ENCODE measurements at regions not wholly inside any gene's neighbourhood (a gene's known extent, or its start where the extent isn't known, plus 50 kb on each side); places are given as distances from the start of the nearest gene placed in this dataset.
"Not testable (repeated sequence)": the region's sequence is repeated elsewhere in the genome, so short reads cannot be mapped to it uniquely, and the experiment has no call there.

DNA sequence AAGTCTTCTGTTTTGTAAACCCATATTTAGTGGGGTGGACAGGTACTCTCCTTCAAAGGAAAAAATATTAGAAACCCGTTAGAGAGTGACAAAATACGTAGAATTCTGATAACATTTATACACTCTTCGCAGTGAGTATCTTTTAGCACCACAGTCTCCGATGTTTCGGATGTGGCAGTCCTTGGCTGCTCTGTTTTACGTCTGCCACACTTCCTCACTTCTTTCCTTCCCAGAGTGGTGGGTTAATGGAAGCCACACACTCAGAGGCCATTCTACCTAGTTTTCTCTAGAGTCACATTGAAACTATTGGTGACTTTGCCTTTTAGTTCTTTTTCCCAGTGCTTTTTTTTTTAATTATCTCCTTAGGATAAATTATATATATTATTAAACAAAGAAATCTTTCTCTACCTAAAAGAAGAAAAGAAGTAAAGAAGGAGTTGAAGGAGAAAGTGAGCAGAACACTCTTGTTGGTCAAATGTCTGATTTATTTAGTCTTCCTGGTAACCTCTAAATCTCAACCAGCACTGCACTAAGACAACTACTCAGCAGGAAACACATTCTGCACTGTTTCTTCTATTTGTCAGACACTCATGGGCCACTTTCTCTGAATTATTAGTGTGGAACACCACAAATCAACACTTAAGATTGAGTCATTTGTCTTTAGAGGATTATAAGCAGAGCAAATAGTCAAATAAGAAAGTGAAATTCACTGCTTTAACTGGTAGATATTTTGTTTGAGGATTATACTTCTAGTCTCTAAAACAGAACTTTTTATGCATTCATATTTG, 451.3 kb upstream of the TMEFF2 start:
- DNase-seq (ENCODE audit: low spot score), result no peak

- DNase-seq (ENCODE audit: low spot score), result no peak
Observed at GRCh38 chr2:192634557-192634956, 439.8 kb upstream of the TMEFF2 start.

DNA sequence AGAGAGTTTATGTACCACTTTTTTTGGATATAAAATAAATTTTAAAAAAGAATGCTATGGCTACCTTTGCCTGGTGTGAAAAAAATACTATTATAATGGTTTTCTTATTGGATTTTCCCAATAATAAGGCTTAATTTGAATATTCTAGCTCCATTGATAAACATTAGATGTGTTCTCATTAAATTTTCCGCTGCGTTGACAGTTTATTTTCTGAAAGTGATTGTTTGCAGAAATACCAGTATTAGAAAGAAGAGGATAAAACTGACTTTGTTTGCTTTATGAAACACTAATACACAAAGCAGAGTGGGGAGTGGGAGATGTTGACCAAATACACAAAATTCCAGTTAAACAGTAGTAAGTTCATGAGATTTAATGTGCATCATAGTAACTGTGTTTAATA, 433.3 kb upstream of the TMEFF2 start:
- DNase-seq (ENCODE audit: low spot score), result no peak

- no peak for DNase-seq (ENCODE audit: low spot score)
Observed at GRCh38 chr2:192615105-192615504, 420.4 kb upstream of the TMEFF2 start.

DNA sequence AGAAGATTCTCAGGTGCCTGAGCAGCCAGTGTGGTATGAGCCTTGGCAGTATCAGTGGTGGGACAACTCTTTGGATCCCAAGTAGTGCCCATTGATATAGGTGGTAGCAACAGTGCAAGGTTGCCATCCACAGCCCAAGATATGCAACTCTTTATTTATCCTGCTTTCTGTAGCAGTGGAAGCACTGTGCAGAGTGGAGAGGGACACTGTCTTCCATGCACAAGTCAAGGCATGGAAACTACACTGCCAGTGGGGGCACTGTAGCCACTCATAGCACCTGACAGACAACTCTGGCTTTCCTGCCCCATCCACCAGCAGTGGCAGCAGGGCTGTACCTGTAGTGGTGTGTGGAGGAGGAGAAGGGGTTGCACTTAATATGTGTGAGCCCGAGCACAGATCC, 409.6 kb upstream of the TMEFF2 start:
- DNase-seq (ENCODE audit: low spot score), result no peak

GRCh38 chr2:192598649-192599048, 403.9 kb upstream of the TMEFF2 start:
- DNase-seq (ENCODE audit: low spot score), result not testable (repeated sequence)

GRCh38 chr2:192593561-192593960, 398.8 kb upstream of the TMEFF2 start:
- DNase-seq (ENCODE audit: low spot score), result no peak

- DNase-seq (ENCODE audit: low spot score), result no peak
Observed at GRCh38 chr2:192591617-192592016, 396.9 kb upstream of the TMEFF2 start.

DNA sequence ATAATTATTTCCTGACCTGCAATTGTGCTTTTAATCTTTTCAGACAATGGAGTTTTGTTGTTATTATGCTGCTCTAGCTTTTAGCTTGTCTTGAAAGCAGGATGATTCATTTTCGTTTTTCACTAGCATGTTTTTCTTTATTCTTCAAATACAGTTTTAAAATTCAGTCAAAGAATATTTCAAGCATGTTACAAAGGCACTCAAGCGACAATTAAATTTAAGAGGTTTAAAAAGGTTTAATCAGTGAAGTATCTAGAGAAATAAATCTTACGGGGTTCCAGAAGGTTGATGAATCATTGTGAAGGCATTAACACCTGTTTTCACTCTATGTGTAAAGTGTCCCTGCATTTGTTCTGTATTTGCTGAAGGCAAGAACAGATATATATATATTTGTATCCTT, 390.7 kb upstream of the TMEFF2 start:
- DNase-seq (ENCODE audit: low spot score), result no peak

GRCh38 chr2:192584976-192585375, 390.2 kb upstream of the TMEFF2 start:
- DNase-seq (ENCODE audit: low spot score), result no peak

DNA sequence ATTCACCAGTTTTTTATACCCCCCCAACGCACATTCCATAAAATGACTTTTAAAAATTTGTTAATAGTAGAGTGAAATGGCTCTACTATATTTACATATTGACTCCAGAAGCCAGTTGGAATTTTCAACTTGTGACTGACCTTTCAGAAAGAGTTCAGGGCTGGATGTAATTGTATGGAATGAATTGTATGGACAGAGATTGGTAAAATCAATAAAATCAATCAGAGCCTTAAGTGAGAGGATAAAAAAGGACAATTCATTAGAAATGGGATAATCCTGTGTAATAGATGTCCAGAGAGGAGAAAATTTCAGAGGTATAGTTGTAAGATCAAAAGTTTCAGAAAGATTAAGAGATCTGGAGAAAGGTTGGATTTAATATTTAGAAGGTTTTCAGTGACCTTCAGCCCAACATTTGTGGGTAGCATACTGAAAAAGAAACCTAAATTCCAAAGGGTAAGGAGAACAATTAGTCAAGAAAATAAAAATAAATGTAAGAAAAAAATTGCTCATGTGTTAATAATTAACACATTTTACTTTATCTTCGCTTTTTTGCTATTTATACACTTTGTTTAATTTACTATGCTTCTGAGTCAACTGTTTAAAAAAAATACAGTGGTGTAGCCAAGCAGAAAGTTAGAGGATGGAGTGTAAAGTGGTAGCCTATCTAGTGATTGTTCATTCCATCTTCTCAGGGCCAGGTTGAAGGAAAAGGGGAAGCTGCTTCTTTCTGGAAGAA, 385.4 kb upstream of the TMEFF2 start:
- DNase-seq (ENCODE audit: low spot score), result no peak

GRCh38 chr2:192578780-192579179, 384.0 kb upstream of the TMEFF2 start:
- DNase-seq (ENCODE audit: low spot score), result no peak

- no peak for DNase-seq (ENCODE audit: low spot score)
Observed at GRCh38 chr2:192577706-192578105, 383.0 kb upstream of the TMEFF2 start.

- no peak for DNase-seq (ENCODE audit: low spot score)
Observed at GRCh38 chr2:192574552-192574951, 379.8 kb upstream of the TMEFF2 start.

GRCh38 chr2:192571636-192572035, 376.9 kb upstream of the TMEFF2 start:
- DNase-seq (ENCODE audit: low spot score), result no peak

DNA sequence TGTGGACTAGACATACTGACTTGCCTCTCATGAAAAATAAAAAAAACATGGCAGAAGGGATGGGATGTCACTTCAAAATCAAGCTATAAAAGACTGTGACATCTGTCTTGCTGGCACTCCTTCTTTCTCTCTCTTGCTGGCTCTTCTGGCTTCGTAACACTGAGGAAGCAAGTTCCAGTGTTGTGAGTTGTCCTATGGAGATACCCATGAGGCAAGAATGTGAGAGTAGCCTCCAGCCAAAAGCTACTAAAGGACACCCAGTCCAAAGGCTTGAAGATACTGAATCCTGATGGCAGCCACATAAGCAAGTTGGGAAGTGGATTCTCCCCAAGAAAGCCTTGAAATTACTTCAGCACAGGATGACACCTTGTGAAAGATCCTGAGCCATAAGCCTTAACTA, 376.1 kb upstream of the TMEFF2 start:
- no peak for DNase-seq (ENCODE audit: low spot score)

DNA sequence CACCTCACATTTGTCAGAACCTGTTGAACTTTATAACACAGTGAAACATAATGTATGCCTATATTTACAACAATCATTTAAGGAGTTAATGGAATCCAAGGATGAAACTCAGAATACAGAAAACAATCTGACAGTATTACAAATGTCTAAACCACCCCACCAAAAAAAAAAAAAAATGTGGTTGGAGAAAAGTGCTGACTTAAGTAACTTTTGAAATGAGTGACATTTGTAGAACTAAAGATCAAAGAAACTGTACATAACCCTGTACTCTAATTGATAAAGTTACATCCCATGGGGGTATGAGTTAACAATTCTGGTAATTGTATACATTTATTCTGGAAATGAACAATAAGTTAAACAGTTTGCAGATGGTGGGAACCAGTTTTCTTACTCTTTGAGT, 372.1 kb upstream of the TMEFF2 start:
- no peak for DNase-seq (ENCODE audit: low spot score)

DNA sequence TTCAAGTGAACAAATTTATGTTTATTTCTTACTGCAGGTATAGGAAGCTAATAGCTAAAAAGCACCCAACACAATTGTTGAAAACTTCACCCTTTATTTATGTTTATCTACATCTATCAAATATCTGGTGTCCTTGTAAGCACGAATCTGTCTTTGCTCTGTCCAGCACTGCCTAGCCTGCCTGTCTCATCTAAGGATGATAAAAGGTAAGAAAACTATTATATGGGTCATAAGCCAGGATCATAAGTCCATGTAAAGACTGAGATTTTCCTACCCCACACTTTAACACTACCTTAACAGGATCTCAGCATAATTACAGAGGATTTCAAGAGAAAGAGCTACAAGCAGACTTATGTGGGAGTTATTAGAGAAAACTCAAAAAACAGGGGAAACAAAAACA, 365.6 kb upstream of the TMEFF2 start:
- DNase-seq (ENCODE audit: low spot score), result no peak

DNA sequence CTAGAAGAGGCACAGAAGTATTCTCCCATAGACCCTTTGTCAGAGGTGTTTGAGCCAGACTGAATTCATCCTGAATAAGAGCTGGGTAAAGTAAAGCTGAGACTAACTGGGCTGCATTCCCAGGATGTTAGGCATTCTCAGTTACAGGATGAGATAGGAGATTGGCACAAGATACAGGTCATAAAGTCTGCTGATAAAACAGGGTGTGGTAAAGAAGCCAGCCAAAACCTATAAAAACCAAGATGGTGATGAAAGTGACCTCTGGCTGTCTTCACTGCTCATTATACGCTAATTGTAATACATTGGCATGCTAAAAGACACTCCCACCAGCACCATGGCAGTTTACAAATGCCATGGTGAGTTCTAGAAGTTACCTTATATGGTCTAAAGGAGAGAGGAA, 364.9 kb upstream of the TMEFF2 start:
- DNase-seq (ENCODE audit: low spot score), result no peak

DNA sequence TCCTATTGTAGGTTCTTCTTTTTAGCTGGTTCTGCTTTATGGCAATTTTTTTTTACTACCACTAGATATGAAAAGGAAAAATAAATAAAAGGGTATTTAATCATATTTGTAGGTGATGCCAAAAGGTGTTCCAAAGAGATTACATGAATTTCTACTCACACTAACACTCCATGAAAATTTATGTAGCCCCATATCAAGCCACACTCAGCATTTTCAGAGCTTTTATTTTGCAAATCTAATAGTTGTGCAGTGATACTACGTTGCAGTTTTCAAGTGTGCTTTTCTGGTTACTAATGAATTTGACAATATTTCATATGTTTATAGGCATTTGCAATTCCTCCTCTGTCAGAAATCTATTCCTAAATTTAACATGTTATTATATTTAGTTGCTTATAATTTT, 363.9 kb upstream of the TMEFF2 start:
- no peak for DNase-seq (ENCODE audit: low spot score)

GRCh38 chr2:192555740-192556139, 361.0 kb upstream of the TMEFF2 start:
- no peak for DNase-seq (ENCODE audit: low spot score)

GRCh38 chr2:192551760-192552159, 357.0 kb upstream of the TMEFF2 start:
- DNase-seq (ENCODE audit: low spot score), result no peak

DNA sequence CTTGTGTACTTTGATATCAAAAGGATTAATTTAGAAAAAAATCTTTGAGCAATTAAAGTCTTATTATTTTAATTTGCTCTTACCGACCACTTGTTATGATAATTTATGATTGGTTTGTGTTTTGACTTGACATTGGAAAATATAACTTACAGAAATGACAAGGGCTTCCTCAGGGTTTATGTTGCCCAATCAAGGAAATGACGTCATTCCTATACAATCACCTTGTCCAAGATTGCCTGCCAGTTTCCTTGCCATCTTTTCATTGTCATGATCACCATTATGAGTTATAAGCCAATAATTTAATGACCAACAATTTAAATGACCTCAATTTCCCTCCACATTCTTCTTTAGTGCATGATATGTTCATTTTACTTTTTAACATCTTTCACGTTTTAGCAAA, 351.8 kb upstream of the TMEFF2 start:
- DNase-seq (ENCODE audit: low spot score), result no peak

Measured in hematopoietic multipotent progenitor cell treated with erythropoietin and hydrocortisone succinate and interleukin-3 and kit ligand, for 15 days (in vitro differentiated cells).